HG03039 (cell line): ENCODE measurements at regions not wholly inside any gene's neighbourhood (a gene's known extent, or its start where the extent isn't known, plus 50 kb on each side); places are given as distances from the start of the nearest gene placed in this dataset.

Experiments
- ATAC-seq: cut with Tn5 transposase; IDR thresholded peaks from one replicate; pipeline ENCODE4 v1.9.1; 2021; ENCODE audit warnings: mild to moderate bottlenecking, moderate library complexity; ENCODE audit not compliant: unreplicated experiment

DNA sequence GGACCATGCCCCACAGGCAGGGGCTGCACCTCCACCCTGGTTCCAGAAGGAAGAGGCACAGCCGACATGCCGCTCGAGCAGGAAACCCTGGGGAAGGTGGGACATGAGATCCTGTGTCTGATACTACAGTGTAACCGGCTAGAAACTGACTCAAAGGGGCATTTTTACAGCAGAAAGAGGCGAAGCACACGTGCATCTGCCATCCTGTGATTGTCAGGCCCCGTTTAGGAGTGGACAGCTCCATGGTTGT, 62.7 kb downstream of the SIK1 start:
- ATAC-seq: no peak

GRCh38 chr21:43363506-43364260, 63.2 kb downstream of the SIK1 start:
- no peak for ATAC-seq

DNA sequence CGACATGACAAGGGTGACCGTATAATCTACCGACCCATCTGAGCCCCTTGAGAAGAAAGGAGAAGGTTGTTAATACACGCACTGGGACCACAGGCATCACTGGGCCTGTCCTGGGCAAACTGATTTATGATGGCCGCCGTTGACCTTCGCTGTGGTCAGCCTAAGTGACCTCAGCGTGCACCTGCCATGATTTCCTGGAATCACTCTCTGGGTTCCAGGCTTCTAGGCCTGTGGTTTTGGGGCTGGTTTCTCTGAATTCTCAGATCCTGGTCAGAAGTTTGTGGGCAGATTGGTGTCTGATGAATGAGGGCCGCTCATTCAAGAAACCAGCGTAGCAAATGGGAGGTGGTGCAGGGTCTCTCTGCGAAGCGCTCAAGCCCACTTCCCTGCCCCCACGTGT, 64.0 kb downstream of the SIK1 start:
- ATAC-seq: no peak

DNA sequence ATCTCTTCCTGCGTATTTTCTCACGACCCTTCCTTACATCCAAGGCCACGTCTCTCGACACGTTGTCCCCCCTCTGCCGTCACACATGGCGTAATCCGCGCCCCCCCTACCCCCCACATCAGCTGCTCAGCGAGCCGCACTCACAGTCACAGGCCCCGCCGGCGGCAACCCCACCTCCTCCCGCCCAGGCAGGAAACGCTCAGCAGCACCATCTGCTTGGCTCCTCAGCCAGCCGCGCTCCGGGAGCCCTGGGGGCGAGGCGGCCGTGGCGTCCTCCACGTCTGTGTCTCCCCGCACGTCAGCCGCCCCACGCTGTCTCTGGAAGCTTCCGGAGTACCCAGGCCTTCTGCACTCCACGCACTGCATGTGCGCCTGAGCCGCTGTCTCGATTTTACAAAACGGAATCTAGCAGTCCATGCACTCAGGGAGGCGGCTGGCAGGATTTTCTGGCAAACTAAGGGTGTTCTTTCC, 64.6 kb downstream of the SIK1 start:
- no peak for ATAC-seq

- no peak for ATAC-seq
These were observed 65.2 kb downstream of the SIK1 start for GRCh38 chr21:43361493-43362296.

GRCh38 chr21:43361127-43361492, 65.8 kb downstream of the SIK1 start:
- no peak for ATAC-seq

- ATAC-seq: no peak
These were observed 66.3 kb downstream of the SIK1 start for GRCh38 chr21:43360441-43361126.

- ATAC-seq: no peak
These were observed 67.8 kb downstream of the SIK1 start for GRCh38 chr21:43358940-43359822.

DNA sequence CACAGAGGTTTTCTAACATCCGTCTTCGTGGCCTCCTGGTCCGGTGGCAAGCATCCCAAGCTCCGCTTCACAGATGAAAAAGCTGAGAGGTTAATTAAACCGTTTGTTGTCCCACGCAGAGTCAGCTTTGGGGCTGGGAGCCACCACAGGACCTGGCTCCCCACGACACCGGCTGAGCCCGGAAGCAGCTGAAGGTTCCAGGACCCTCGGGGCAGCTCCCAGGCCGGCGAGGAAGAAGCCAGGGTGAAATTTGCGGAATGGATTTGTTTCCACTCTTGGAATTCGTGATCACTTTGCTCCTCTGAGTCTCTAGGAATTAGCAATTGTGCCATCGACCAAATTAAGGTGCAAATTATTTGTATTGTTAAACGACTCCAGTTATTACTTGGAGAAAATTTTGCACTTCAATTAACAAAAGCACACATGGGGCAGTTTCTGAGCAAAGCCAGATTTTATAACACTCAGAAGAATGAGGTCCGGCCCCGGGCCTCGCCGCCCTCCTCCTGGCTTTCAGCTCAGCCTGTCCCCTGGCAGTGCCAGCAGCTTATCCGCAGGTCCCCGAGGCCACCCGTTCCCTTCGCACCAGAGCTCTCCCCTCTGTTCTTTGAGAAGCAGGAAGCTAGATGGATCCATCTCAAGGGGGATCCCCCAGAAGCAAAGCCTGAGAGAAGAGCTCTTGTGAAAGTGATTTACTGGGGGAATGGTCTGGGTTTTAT, 69.1 kb downstream of the SIK1 start:
- ATAC-seq: no peak

GRCh38 chr21:43355925-43356289, 71.0 kb downstream of the SIK1 start:
- no peak for ATAC-seq

DNA sequence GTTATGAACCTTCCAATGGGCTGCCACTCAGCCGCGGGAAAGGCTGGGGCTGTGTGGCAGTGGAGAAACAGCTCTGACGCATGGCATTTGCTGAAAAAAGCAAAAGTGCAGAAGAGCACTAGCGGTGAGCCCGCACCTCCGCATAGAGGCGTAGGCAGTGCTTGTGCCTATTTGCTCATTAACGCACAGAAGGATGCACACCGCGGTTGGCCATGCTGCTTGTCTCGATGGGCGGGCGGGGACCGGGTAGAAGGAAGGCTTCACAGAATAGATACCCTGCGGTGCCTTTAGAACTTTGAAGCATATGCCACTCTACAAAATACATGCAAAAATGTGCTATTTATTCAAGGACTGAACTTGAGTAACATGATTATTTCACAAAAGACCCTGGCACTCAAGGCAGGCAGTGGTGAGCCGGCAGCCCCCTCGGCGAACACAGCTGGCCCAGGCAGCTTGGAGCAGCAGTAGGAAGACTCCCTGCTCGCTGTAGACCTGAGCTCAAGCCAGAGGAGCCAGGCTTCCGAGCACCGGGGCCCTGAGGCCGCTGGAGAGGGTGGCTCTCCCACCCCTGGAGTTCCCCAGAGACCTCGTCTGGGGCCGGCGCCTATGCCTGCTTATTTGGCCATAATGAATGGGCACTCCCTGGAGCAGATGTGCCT, 71.5 kb downstream of the SIK1 start:
- no peak for ATAC-seq

DNA sequence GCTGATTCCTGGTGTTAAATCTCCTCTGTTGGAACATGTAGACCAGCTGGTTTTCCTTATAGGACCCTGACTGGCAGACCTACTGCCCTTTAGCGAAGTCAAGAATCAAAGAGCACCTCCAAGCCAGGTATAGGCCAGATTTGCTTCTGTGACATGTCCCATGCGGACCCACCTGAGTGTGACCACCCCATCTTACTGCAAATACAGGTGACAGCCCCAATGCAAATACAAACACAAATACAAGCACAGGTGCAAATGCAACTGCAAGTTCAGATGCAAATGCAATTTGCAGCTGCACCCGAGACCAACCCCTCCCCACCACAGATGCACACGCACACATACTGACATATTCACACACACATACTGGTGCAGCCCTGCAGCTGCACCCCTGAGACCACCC, 72.3 kb downstream of the SIK1 start:
- ATAC-seq: no peak

DNA sequence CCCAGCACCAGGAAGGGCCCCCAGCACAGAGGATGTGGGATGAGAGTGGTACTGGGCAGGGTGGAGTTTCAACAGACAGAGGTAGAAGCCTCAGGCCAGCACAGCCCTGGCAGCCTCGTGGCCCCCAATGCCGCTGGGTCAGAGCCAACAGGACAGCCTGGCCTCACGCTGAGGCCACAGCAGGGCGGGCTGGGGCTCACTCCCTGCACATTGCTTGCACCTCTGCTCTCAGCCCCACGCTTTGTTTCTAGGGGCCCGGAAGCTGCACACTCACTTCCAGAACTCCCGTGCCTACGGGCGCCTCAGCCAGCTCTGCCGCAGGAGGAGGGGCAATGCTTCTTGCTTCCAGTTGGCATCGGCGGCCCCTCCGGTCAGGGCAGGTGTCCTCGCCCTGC, 72.9 kb downstream of the SIK1 start:
- ATAC-seq: no peak

DNA sequence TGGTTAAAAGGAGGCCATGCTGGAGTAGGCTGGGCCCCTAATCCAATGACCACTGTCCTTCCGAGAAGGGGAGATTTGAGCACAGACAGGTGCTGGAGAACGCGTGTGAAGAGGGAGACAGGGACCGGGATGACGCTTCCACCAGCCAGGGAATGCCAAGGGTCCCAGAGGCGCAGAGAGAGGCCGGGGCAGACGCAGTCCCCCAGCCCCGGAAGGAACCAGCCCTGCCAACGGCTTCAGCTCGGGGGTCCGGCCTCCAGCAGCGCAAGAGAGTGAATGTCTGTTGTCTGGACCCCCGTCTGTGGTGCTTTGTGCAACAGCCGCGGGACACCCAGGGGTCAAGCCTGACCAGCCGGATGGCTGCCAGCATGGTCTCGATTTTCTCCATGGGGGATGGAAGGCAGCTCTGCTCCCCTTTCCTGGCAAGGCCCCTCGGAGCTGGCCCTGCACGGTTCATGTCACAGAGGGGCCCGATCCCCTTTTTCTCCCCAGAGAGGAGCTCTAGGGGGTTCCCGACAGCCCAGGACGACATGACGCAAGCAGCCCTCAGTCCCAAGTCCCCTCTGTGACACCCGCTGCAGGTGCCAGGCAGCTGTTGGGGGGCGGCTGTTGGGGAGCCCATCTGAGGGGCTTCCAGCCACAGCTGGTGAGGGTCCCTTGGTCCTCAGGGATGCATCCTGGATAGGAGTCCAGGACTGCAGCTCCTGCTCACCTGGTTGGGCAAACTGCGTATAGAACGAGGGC, 73.5 kb downstream of the SIK1 start:
- ATAC-seq: no peak

DNA sequence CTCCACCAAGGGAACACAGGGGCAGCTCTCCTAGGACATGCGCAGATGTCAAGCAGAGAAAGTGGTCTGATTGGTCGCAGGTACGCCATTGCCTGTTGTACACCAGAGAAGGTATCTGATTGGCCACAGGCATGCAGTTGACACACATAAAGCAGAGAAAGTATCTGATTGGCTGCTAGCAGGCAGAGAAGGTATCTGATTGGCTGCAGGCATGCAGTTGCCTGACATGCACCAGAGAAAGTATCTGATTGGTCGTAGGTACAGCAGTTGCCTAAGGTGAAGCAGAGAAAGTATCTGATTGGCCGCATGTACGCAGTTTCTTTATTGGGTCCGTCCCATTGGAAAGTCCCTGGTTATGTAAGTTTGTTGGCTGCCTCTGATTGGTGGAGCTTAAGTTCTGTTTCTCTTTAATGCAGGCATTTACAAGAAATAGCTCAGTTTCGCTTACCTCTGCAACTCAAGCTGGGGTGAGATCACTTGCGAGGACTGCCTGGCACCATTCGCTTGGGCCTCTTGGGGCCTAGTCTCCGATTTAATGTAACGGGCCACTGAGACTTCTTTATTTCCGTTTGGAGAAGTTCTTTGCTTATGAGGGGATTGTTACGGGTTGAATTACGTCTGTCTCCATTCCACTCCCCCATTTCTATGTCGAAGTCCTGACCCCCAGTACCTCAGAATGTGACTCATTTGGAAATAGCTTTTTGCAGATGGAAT, 74.2 kb downstream of the SIK1 start:
- peak; percentile 63 for ATAC-seq

DNA sequence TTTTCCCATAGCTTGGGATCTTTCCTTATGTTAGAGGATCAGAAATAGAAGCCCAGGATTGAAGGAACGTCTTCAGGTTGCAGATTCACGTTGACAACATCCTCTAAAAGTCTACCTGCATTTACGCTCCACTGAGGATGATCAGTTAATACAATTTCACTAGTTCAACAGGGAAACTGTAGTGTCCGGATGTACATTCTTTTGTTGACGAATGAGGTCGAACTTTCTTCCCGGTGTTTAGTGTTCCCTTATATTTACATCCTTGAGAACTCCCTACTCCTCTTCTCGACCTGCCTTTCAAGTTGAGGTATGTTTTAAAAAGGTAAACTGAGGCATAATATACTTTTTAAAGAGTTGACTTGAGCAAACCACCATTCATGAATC, 74.8 kb downstream of the SIK1 start:
- no peak for ATAC-seq

DNA sequence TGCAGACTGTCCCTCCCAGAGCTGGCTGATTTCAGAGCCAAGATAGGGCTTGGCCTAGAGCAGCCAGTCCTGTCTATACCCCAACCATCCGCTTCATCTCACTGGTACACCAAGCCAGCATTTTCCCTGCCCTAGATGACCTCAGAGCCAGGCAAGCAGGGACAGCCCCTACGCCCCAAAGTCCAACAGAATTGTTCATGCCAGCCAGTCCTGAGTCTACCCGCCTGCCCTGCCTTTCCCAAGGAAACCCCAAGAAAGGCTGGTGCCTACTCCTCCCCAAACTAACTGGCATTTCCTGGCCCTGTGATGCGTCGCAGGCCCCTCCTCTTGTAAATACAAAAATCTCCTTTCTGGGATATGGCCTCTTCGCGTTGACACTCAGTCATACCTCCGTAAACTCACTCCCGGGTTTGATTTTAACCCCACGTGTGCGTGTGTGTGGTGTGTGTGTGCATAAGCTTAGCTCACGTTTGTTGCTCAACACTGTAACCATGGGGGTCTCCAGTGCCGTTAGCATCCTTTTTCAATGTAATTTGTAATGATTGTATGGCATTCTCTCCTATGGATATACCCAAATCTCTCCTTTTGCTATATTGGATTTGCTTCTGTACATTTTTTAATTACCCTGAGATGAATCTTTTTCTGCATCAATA, 75.3 kb downstream of the SIK1 start:
- ATAC-seq: no peak

DNA sequence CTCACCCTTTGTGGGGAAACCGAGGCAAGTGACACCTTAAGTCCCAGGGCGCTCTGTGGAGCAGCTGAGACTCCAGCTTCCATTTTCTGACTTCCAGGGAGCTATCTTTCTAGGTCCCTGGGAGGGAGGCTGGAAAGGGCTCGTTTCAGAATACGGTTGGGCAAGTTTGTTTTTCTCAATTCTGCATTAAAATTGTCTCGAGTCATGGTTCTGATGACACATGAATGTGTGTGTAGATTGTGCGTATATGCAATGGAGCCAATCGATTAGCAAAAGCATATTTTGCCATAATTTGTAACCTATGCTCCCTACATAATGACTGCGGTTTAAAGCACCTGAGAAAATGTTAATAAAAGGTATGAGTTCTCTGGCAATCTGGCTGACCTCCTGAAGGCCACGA, 77.3 kb downstream of the SIK1 start:
- no peak for ATAC-seq
